ENCODE measurements at regions not wholly inside any gene's neighbourhood (a gene's known extent, or its start where the extent isn't known, plus 50 kb on each side); places are given as distances from the start of the nearest gene placed in this dataset.

- no peak for DNase-seq
Observed at GRCh38 chr13:44156294-44156658, 217.3 kb upstream of the SERP2 start.

DNA sequence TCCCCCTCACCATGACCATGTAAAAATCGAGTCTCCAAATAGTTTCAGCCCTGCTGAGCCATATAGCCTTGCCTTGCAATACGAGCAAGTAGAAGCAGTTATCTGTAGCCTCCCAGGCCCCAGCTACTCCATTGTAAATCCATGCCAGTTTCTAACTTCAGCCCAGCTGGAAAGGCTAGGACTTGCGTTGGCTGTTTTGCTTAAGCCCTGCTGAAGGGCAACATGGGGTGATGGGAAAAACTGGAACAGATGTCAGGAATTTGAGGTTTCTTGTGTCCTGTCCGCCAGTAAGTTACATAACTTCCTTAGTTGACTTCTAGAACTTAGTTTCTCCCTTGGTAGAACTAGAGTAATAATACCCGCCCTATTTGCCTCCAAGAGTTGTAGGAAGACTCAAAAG, 216.0 kb upstream of the SERP2 start:
- no peak for DNase-seq

DNA sequence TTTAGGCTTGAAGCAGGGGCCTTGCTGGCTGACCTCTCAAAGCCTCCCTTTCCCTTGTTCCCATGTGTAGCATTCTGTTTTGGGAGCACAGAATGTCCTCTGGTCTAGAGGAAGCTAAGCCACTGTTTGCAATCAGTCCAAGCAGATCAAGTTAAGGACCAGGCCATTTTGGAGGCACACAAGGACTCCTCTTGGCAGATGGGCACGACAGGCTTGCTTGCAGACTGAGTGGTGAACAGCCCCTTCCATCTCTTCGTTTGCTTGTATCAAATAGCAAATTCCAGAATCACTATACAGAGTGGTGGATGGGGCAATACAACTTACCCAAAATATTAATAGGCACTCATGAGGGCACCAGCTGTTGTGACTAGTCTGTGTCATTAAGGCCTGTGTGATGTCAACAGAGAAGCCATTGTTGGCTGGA, 215.5 kb upstream of the SERP2 start:
- no peak for DNase-seq

GRCh38 chr13:44158881-44159632, 214.6 kb upstream of the SERP2 start:
- DNase-seq = no peak

GRCh38 chr13:44159633-44160279, 213.9 kb upstream of the SERP2 start:
- DNase-seq = no peak

DNA sequence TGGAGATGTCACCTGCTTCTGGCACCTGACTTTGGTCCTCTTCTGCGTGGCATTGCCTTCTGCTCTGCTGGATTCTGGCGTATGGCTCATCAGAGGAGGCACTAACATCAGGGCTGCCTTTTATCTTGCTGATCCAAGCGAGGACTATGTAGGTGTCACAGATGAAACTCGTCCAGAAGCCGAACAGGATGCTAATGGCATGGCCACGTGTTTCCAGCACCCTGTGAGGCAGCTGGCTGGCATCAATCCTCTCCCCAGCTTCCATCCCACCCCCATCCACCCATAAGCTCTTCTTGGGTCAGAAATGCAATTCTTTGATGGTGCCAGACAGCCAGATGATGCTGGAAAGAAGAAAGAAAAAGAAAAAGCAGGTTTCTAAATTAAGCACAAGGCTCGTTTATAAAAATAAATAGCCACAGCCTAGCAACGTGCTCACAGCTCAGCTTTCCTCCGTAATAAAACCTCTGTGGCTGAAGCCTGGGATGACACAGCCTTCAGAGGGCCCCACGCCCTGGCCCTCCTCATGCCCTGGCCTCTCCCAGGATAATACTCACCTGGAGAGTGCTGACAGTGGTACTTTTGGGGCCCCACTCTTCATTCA, 212.9 kb upstream of the SERP2 start:
- DNase-seq = no peak

GRCh38 chr13:44163108-44163507, 210.5 kb upstream of the SERP2 start:
- DNase-seq = no peak

GRCh38 chr13:44165221-44165888, 208.3 kb upstream of the SERP2 start:
- no peak for DNase-seq

DNA sequence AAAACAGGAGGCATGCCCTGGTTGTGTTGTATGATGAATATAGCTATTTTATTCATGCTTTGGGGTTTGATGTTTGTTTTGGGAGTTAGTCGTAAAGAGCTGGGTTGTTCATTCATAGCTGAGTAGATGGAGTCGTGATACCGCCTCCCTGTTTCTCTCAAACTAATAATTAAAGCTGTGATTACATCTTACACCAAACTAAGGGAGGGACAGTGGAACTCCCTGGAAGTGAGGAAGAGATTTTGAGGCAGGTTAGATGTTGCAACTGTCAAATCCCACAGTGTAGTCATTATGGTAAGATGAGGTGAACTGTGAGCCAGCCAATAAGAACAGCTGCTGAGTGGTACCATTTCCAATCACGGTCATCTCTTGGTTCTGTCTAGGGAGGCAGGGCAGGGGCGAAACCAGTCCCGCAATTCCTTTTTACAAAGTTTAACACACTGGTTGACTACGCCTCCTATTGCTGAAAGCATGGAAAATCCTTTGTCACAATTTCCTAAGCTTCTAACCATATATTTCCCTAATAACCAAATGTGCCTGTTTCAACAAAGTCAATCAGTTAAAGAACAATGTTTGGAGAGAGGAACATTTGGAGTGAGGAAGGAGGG, 207.6 kb upstream of the SERP2 start:
- no peak for DNase-seq

- DNase-seq = no peak
Observed at GRCh38 chr13:44169018-44169911, 204.4 kb upstream of the SERP2 start.

DNA sequence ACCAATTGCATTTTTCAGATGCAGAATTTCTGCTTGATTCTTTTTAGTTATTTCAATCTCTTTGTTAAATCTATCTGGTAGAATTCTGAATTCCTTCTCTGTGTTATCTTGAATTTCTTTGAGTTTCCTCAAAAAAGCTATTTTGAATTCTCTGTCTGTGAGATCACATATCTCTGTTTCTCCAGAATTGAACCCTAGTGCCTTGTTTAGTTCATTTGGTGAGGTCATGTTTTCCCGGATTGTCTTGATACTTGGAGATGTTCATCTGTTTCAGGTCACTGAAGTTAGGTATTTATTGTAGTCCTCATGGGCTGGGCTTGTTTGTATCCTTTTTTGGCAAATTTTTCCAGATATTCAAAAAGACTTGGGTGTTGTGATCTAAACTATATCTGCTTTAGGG, 202.9 kb upstream of the SERP2 start:
- no peak for DNase-seq

DNA sequence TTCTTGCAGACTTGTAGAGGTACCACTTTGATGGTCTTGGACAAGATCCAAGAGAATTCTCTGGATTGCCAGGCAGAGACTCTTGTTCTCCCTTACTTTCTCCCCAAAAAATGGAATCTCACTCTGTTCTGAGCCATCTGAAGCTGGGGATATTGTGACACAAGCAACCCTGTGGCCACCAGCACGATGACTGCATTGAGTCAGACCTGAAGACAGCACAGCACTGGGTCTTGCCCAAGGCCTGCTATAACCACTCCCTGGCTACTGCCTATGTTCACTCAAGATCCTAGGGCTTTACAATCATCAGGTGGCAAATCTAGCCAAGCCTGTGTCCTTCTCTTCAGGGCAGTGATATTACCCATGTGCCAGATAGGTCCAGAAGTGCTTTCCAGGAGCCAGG, 202.5 kb upstream of the SERP2 start:
- no peak for DNase-seq

DNA sequence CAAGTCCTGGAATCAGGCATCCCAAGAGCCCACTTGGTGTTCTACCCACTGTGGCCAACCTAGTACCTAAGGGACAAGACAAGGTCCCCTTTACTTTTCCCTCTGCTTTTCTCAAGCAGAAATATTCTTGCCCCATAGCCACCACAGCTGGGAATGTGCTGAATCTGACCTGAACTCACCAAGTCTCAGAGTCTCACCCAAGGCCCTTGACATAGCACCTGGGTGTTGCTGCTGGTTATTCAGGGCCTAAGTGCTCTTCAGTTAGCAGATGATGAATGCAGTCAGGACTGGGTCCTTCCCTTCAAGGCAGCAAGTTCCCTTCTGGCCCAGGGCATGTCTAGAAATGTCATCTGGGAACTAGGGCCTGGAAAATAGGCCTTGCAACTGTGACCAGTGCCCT, 201.8 kb upstream of the SERP2 start:
- no peak for DNase-seq

GRCh38 chr13:44172281-44172810, 201.3 kb upstream of the SERP2 start:
- DNase-seq = no peak

GRCh38 chr13:44174769-44175425, 198.7 kb upstream of the SERP2 start:
- DNase-seq = no peak

GRCh38 chr13:44176173-44176572, 197.5 kb upstream of the SERP2 start:
- no peak for DNase-seq

- DNase-seq = no peak
Observed at GRCh38 chr13:44180876-44181536, 192.6 kb upstream of the SERP2 start.

DNA sequence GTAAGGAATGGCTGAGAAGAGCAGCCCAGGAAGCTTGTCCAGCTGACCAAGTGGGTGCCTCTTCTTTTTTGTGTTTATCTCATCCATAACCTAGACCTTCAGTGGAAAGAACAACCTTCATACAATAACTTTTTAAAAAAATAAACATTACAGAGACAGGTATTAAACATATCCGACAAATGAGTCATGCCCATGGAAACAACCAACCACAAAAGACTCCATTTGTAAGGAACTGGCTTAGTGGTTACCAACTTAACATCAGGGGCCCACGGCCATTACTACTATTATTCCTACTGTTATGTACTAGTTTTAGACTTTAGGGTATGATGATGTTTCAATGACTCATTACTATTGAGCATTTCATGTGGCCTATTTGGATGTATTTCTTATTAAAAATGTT, 191.7 kb upstream of the SERP2 start:
- no peak for DNase-seq

GRCh38 chr13:44184740-44185139, 188.9 kb upstream of the SERP2 start:
- no peak for DNase-seq

GRCh38 chr13:44188257-44188656, 185.4 kb upstream of the SERP2 start:
- DNase-seq = no peak

DNA sequence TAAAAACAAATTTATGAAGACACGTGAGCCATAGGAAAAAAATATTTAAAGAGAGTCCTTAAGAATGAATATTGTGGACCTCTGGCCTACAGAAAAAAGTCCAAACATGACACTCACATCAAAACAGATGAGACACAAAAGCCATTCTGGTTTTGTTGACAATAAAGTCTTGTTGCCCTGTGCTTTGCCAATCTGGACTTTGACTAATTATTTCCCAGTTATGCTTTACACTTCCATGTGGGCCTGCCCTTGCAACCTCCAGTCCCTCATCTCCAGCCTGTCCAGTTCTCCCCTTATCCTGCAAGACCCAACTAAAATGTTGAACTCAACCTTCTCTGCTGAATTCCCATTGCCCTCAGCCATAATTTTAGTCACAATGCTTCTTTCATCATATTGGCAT, 184.5 kb upstream of the SERP2 start:
- DNase-seq = no peak

All from effector CD8-positive, alpha-beta T cell (primary cell).